ENCODE measurements at regions not wholly inside any gene's neighbourhood (a gene's known extent, or its start where the extent isn't known, plus 50 kb on each side); places are given as distances from the start of the nearest gene placed in this dataset.

DNA sequence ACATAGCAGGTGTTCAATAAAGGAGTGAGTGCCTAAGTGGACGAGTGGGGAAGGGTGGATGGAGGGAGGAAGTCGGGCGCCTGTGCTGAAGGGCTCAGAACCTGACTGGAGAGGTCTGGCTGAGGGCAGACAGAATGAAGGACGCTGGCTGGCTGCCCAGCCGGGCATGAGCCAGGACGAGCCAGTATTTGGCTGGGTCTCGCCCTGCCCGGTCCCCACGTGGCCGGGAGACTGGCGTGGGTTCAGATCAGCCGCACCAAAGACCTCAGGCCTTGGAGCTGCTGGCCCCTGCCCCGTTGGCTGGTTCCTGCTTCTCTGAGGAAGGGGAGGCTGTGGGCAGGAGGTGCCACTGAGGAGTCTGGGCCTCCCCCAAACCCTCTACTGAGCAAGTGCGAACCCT, 79.8 kb downstream of the ENGASE start:
- TF ChIP-seq POLR2A (IDR thresholded peaks at IDR 0.05) (no peak), CTCF (IDR thresholded peaks at IDR 0.05) (no peak), POLR2AphosphoS5 (IDR thresholded peaks at IDR 0.05) (no peak)

Data from breast epithelium (tissue), 3 donors.